Activated T-helper 17 cell treated with anti-CD3 and anti-CD28 coated beads, Interleukin-2, amount 50 U/mL, for 72 hours (primary cell): ENCODE measurements at regions not wholly inside any gene's neighbourhood (a gene's known extent, or its start where the extent isn't known, plus 50 kb on each side); places are given as distances from the start of the nearest gene placed in this dataset.
"Not testable (repeated sequence)": the region's sequence is repeated elsewhere in the genome, so short reads cannot be mapped to it uniquely, and the experiment has no call there.

ENCODE experiments used
- ATAC-seq: fragments of 150-1000 bp; cut with Tn5 transposase; replicated peaks from 2 replicates; pipeline ENCODE4 v1.10.0; 2021; ENCODE audit warnings: mild to moderate bottlenecking, moderate library complexity
- H3K27ac Mint-ChIP-seq: one replicate; pipeline ENCODE4 v1.8.0; 2022; ENCODE audit warnings: mixed read lengths
- H3K27me3 Mint-ChIP-seq: one replicate; pipeline ENCODE4 v1.8.0; 2022; ENCODE audit warnings: mixed read lengths
- H3K36me3 Mint-ChIP-seq: one replicate; pipeline ENCODE4 v1.8.0; 2022; ENCODE audit warnings: low read depth, mild to moderate bottlenecking, mixed read lengths
- H3K4me1 Mint-ChIP-seq: one replicate; pipeline ENCODE4 v1.8.0; 2022; ENCODE audit warnings: mixed read lengths
- H3K4me3 Mint-ChIP-seq: one replicate; pipeline ENCODE4 v1.8.0; 2022; ENCODE audit warnings: mild to moderate bottlenecking, mixed read lengths
- H3K9me3 Mint-ChIP-seq: one replicate; pipeline ENCODE4 v1.8.0; 2022; ENCODE audit warnings: mixed read lengths

GRCh38 chr4:123605797-123606196 lies 209.2 kb downstream of the SPRY1 start:
- not testable (repeated sequence) for H3K27ac Mint-ChIP-seq, H3K27me3 Mint-ChIP-seq, H3K4me1 Mint-ChIP-seq, H3K4me3 Mint-ChIP-seq, H3K36me3 Mint-ChIP-seq, ATAC-seq, H3K9me3 Mint-ChIP-seq

DNA sequence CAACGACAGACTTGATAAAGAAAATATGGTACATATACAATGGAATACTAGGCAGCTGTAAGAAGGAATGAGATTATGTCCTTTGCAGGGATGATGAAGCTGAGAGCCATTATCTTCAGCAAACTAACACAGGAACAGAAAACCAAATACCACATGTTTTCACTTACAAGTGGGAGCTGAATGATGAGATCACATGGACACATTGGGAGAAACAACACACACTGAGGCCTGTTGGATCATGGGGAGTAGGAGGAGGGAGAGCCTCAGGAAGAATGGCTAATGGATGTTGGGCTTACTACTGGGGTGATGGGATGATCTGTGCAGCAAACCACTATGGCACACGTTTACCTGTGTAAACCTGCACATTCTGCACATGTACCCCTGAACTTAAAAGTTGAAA lies 209.7 kb downstream of the SPRY1 start:
- Mint-ChIP-seq H3K4me3 (no peak overlapping the region), H3K36me3 (no peaks in the 10 kb centered on the region), H3K4me1 (peaks cover 5% of the 10 kb centered on the region), H3K9me3 (peaks cover 3% of the 10 kb centered on the region), H3K27ac (no peak overlapping the region), H3K27me3 (no peaks in the 10 kb centered on the region)
- no peak for ATAC-seq

DNA sequence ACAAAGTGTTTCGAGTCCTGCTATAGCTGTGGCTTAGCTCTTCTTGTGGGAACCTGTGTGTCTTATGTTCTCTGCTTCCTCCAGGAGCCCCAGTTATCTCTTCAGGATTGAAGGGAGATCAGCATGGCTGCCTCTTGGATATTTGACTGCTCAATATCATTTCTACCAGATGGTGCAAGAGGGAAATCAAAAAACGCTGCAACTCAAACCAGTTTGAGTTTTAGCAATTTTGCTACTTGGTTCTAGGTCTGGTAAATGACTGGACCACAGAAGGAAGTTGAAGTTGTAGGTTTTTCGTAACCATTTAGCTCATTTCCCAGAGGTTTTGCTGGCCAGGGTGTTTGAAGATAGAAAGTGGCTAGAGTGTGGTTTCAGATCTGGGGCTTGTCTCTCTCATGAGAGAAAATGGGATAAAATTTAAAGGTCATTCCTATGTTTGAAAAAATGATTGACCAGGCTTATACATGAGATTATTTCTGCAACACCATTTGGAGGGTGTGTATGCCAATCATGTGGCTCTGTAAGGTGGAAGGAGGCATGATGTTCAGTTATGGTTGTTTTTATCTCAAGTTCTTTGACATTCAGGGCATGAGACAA lies 210.4 kb downstream of the SPRY1 start:
- no peaks in the 10 kb centered on the region for H3K36me3 Mint-ChIP-seq
- peak; percentile 52 for ATAC-seq
- H3K9me3 Mint-ChIP-seq = peaks cover 3% of the 10 kb centered on the region
- peak overlapping the region; percentile 25 for H3K4me3 Mint-ChIP-seq
- H3K27me3 Mint-ChIP-seq = no peaks in the 10 kb centered on the region
- H3K4me1 Mint-ChIP-seq = peaks cover 2% of the 10 kb centered on the region
- H3K27ac Mint-ChIP-seq = no peak overlapping the region

DNA sequence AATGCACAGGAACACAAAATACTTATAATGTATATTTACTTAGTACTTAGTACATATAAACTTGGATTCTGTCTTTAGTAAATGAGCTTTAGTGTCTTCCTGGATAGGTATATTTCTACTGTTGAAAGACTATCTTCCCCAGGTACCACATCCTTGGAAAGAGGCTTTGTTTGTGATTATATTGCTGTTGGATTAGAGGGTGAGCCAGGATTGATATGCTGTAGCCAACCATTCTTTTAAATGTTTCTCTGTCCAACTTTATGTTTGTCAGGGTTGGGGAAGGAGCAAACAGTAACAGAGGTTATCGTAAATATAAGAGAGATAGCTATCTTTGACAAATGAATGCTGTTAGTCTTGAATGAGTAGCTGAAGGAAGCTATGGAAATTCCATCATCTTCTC lies 213.2 kb downstream of the SPRY1 start:
- H3K27ac Mint-ChIP-seq = no peak overlapping the region
- no peak overlapping the region for H3K4me3 Mint-ChIP-seq
- no peaks in the 10 kb centered on the region for H3K9me3 Mint-ChIP-seq
- no peaks in the 10 kb centered on the region for H3K4me1 Mint-ChIP-seq
- no peak for ATAC-seq
- H3K36me3 Mint-ChIP-seq = no peaks in the 10 kb centered on the region
- H3K27me3 Mint-ChIP-seq = no peaks in the 10 kb centered on the region

DNA sequence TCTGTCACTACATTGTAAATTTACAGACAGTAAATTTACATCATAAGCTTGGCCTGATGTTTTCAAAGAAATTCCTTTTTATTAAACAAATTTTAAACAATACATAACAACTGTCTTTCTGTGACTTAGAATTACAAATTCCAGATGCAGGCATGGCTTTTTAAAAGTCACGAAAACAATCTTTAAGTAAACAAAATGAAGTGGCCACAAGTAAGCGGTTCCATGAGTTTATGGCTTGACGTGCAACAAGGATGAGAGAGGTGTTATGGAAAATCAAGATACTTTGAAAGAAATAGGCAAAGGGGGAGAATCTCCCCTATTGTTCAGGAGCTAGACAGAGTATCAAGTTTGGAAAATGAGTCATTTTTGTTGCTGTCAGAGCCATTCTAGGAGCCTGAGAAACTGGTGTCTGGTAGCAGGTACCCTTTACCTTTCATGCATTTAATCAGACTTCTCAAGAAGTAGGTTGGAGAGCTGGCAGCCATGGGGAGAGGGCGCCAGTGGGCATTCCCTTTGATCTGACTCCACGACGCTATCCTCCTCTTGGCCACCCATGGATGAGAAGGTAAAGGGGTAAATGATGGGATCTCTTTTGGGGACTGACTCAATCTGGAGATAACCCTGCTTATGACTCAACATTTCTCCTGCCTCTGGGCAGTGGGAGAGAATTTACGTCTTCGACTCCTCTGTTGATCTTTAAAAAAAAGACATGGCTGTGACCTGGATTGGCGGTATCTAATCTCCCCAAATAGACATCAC lies 217.2 kb downstream of the SPRY1 start:
- Mint-ChIP-seq H3K27ac (no peak overlapping the region), H3K36me3 (no peaks in the 10 kb centered on the region), H3K9me3 (no peaks in the 10 kb centered on the region), H3K4me3 (no peak overlapping the region), H3K4me1 (peaks cover 9% of the 10 kb centered on the region), H3K27me3 (no peaks in the 10 kb centered on the region)
- ATAC-seq = no peak

GRCh38 chr4:123615901-123616300 lies 219.3 kb downstream of the SPRY1 start:
- H3K27me3 Mint-ChIP-seq = no peaks in the 10 kb centered on the region
- H3K27ac Mint-ChIP-seq = no peak overlapping the region
- ATAC-seq = no peak
- H3K9me3 Mint-ChIP-seq = no peaks in the 10 kb centered on the region
- peaks cover 9% of the 10 kb centered on the region for H3K4me1 Mint-ChIP-seq
- no peak overlapping the region for H3K4me3 Mint-ChIP-seq
- no peaks in the 10 kb centered on the region for H3K36me3 Mint-ChIP-seq

DNA sequence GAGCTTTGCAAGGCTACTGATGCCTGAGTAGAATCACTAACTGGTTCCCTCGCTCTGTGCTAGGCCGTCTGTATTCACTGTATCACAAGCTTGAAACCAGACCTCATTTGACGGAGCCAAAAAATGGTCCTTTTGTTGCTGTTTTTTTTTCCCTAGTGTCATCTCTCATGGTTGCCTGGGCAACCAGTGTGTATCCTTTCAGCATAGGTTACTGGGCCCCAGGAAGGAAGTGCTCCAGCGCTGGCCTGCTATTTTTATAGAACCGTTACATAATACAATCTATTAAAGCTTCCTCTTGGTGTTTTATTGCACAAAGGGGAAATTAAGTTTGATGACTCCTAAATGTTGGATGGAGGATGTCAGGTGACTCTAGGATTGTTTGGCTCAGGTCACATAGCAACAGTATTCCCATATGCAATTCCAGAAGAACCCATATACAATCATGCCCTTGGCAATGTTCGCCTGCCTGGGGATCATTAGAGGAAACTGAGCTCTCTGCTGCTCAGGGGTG lies 220.4 kb downstream of the SPRY1 start:
- no peaks in the 10 kb centered on the region for H3K9me3 Mint-ChIP-seq
- peak overlapping the region; percentile 41 for H3K27ac Mint-ChIP-seq
- ATAC-seq = peak; percentile 78
- peaks cover 9% of the 10 kb centered on the region for H3K4me1 Mint-ChIP-seq
- no peaks in the 10 kb centered on the region for H3K27me3 Mint-ChIP-seq
- peak overlapping the region; percentile 28 for H3K4me3 Mint-ChIP-seq
- H3K36me3 Mint-ChIP-seq = no peaks in the 10 kb centered on the region

GRCh38 chr4:123617791-123618190 lies 221.2 kb downstream of the SPRY1 start:
- Mint-ChIP-seq H3K36me3 (no peaks in the 10 kb centered on the region), H3K27ac (no peak overlapping the region), H3K4me3 (no peak overlapping the region), H3K4me1 (peaks cover 9% of the 10 kb centered on the region), H3K27me3 (no peaks in the 10 kb centered on the region), H3K9me3 (no peaks in the 10 kb centered on the region)
- ATAC-seq = no peak

DNA sequence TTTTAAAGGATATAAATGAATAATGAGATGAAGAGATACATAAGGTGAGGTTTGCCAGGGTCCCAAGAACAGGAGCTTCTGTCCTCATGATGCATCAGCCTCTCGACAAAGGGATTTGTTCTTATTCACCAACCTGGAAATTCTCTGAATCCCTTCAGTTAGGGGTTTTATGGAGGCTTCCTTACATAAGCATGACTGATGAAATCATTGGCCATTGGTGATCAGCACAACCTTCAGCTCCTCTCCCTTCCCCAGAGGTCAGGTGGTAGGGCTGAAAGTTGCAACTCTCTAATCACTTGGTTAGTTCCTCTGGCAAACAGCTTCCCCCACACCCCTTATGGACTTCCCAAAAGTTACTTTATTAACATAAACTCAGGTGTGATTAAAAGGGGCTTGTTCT lies 222.0 kb downstream of the SPRY1 start:
- no peak for ATAC-seq
- Mint-ChIP-seq H3K9me3 (no peaks in the 10 kb centered on the region), H3K36me3 (no peaks in the 10 kb centered on the region), H3K27ac (no peak overlapping the region), H3K4me3 (no peak overlapping the region), H3K4me1 (peaks cover 9% of the 10 kb centered on the region), H3K27me3 (no peaks in the 10 kb centered on the region)

DNA sequence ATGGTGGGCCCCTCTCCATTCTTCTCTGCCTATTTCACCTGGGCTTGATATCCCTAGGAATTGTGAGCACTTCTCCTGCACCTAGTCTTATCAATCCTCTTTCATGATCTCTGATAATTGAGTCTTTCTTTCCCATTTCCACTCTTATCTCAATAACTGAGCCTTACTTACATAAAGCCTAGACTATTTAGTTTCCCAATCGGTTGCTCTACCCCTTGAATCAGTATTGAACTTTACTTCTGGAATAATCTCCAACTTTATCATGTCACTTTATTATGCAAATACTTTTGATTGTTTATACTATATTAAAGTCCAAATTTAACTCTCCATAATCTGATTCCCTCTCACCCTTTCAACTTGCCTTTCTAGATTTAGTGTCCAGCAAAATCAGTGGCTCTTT lies 222.7 kb downstream of the SPRY1 start:
- Mint-ChIP-seq H3K4me1 (peaks cover 9% of the 10 kb centered on the region), H3K36me3 (no peaks in the 10 kb centered on the region), H3K27ac (no peak overlapping the region), H3K27me3 (no peaks in the 10 kb centered on the region), H3K9me3 (no peaks in the 10 kb centered on the region), H3K4me3 (no peak overlapping the region)
- no peak for ATAC-seq

- no peak overlapping the region for H3K27ac Mint-ChIP-seq
- no peaks in the 10 kb centered on the region for H3K36me3 Mint-ChIP-seq
- ATAC-seq = no peak
- H3K9me3 Mint-ChIP-seq = no peaks in the 10 kb centered on the region
- H3K4me3 Mint-ChIP-seq = no peak overlapping the region
- H3K27me3 Mint-ChIP-seq = no peaks in the 10 kb centered on the region
- H3K4me1 Mint-ChIP-seq = peaks cover 11% of the 10 kb centered on the region
Measured at GRCh38 chr4:123619895-123620294, 223.3 kb downstream of the SPRY1 start.

- Mint-ChIP-seq H3K27me3 (no peaks in the 10 kb centered on the region), H3K9me3 (no peaks in the 10 kb centered on the region), H3K4me1 (peaks cover 19% of the 10 kb centered on the region), H3K27ac (no peak overlapping the region), H3K4me3 (no peak overlapping the region), H3K36me3 (no peaks in the 10 kb centered on the region)
- ATAC-seq = no peak
Measured at GRCh38 chr4:123621072-123621705, 224.6 kb downstream of the SPRY1 start.

GRCh38 chr4:123622572-123622971 lies 226.0 kb downstream of the SPRY1 start:
- Mint-ChIP-seq H3K4me3 (no peak overlapping the region), H3K4me1 (peaks cover 10% of the 10 kb centered on the region), H3K9me3 (no peaks in the 10 kb centered on the region), H3K27ac (no peak overlapping the region), H3K27me3 (no peaks in the 10 kb centered on the region), H3K36me3 (no peaks in the 10 kb centered on the region)
- no peak for ATAC-seq

- Mint-ChIP-seq H3K36me3 (no peaks in the 10 kb centered on the region), H3K4me3 (no peak overlapping the region), H3K9me3 (no peaks in the 10 kb centered on the region), H3K27me3 (no peaks in the 10 kb centered on the region), H3K4me1 (peaks cover 10% of the 10 kb centered on the region), H3K27ac (no peak overlapping the region)
- ATAC-seq = no peak
Measured at GRCh38 chr4:123623611-123624010, 227.0 kb downstream of the SPRY1 start.

DNA sequence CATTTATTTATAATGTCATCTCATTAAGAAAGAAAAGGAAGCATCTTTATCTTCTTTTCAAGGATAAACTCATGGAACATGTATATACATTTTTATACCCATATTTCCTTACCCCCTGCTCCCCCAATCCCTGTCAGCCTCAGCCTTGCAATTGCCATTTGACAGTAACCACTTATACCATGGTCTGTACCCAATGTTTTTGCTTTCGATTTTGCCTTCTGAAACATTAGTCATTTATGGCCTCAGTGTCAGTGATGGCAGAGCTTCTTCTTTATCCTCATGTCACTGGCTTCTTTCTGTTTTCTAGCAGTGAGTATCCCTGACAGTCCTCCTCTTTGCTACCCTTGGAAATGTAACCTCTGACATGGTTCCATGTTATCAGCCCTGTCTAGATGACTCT lies 228.4 kb downstream of the SPRY1 start:
- Mint-ChIP-seq H3K4me3 (no peak overlapping the region), H3K27me3 (no peaks in the 10 kb centered on the region), H3K36me3 (no peaks in the 10 kb centered on the region), H3K9me3 (no peaks in the 10 kb centered on the region), H3K4me1 (peaks cover 10% of the 10 kb centered on the region), H3K27ac (peak overlapping the region; percentile 25)
- ATAC-seq = peak; percentile 81
